RWPE1 (cell line): ENCODE measurements at regions not wholly inside any gene's neighbourhood (a gene's known extent, or its start where the extent isn't known, plus 50 kb on each side); places are given as distances from the start of the nearest gene placed in this dataset.
"Not testable (repeated sequence)": the region's sequence is repeated elsewhere in the genome, so short reads cannot be mapped to it uniquely, and the experiment has no call there.

Experiments
- CTCF ChIA-PET: fragments of 350-600 bp; sonication (Branson Sonifier 250); formaldehyde crosslinking; extraction: SDS; loops from one replicate; lab custom pipeline; 2021; lab: Yijun Ruan, JAX
- POLR2A ChIA-PET: fragments of 400-600 bp; formaldehyde crosslinking; extraction: SDS; loops from one replicate; lab custom pipeline; 2020; ENCODE audit warnings: antibody characterized with exemption; ENCODE audit not compliant: low non-redundant PET; lab: Yijun Ruan, JAX
- DNase-seq: peaks from one replicate; pipeline ENCODE4 v3.0.0; 2012; ENCODE audit warnings: low spot score
- H3K27ac ChIP-seq: fragments of 450-650 bp; 2 replicates; pipeline ENCODE4 v1.5.1; 2017
- TF ChIP-seq, protein P1 (sequence below): fragments of 450-650 bp; conservative IDR thresholded peaks from 2 replicates; pipeline ENCODE4 v1.5.1; 2017; ENCODE audit warnings: low read depth, mild to moderate bottlenecking

DNA sequence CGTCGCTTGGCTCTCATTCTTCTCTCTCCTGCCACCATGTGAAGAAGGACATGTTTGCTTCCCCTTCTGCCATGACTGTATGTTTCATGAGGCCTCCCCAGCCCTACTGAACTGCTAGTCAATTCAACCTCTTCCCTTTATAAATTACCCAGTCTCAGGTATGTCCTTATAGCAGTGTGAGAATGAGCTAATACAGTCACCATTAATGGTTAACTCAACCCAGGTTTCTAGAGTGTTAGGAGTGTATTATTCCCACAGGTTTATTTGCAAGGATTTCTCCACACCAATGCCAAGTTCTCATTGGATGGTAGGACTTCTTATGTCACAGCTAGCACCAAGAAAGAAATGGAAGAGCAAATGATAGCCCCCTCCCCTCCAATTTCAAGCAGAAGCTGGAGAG lies 71.9 kb downstream of the DYNAP start:
- POLR2A ChIA-PET: no interaction called here
- CTCF ChIA-PET: no interaction called here
- no peak for DNase-seq
- TF ChIP-seq, protein P1, sequence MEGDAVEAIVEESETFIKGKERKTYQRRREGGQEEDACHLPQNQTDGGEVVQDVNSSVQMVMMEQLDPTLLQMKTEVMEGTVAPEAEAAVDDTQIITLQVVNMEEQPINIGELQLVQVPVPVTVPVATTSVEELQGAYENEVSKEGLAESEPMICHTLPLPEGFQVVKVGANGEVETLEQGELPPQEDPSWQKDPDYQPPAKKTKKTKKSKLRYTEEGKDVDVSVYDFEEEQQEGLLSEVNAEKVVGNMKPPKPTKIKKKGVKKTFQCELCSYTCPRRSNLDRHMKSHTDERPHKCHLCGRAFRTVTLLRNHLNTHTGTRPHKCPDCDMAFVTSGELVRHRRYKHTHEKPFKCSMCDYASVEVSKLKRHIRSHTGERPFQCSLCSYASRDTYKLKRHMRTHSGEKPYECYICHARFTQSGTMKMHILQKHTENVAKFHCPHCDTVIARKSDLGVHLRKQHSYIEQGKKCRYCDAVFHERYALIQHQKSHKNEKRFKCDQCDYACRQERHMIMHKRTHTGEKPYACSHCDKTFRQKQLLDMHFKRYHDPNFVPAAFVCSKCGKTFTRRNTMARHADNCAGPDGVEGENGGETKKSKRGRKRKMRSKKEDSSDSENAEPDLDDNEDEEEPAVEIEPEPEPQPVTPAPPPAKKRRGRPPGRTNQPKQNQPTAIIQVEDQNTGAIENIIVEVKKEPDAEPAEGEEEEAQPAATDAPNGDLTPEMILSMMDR: no peak
- H3K27ac ChIP-seq: no peak overlapping the region

DNA sequence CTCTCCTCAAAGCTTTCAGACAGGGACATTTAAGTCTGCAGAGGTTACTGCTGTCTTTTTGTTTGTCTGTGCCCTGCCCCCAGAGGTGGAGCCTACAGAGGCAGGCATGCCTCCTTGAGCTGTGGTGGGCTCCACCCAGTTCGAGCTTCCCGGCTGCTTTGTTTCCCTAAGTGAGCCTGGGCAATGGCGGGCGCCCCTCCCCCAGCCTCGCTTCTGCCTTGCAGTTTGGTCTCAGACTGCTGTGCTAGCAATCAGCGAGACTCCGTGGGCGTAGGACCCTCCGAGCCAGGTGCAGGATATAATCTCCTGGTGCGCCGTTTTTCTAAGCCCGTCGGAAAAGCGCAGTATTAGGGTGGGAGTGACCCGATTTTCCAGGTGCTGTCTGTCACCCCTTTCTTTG lies 78.7 kb downstream of the DYNAP start:
- POLR2A ChIA-PET, CTCF ChIA-PET, DNase-seq: not testable (repeated sequence)

DNA sequence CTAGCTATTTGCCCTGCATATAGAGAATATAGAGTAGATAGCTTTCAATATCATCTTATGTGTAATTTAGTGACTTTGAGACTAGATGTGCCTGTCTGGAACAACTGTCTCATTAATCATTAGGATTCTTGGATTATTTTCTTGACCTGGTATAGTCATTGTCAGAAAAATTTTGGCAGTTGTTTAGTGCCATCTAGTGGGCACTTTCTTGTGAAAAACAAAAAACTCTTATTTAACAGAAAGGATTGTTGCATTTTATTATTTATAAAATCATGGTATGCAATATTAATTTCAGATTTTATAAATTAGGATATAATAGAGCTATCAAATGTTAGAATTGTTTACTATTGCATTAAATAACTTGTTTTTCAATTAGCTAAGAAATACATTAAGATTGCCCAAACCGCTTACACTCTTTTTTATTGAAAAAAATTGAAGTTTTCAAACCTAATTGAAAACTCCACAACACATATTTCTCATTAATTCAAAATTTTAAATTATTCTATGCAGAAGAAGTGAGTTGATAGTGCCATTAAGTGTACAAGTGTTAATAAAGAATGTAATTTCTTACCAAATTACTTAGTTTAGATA lies 80.3 kb downstream of the DYNAP start:
- peak; percentile 5 for DNase-seq
- no peak overlapping the region for H3K27ac ChIP-seq
- POLR2A ChIA-PET: no interaction called here
- CTCF ChIA-PET: interaction anchor here (0.7 kb wide), 1 partner anchor 644 kb away, joined by 3 read pairs; no protein-coding TSS in a partner anchor
- TF ChIP-seq, protein P1: peak; percentile 58

More for the DNA sequence above, 78.7 kb downstream of the DYNAP start:
- not testable (repeated sequence) for H3K27ac ChIP-seq

DNA sequence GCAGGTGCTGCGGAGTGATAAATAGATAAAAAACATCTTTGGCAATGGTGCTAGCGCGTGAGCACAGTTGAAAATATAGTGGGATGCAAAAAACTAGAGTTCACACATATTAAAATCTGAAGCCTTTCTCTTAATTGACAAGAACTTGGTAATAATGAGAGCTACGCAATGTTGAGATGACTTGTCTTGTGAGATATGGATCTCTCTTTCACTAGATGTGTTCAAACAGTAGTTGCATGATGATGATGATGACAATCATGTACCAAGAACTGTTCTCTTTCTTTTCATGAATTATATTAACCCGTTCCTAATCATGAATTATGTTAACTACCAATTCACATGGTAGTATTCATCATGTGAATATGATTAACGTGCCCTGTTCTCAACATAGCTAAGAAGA lies 81.1 kb downstream of the DYNAP start:
- DNase-seq: no peak
- ChIA-PET CTCF (no interaction called here), POLR2A (no interaction called here)
- no peak overlapping the region for H3K27ac ChIP-seq
- TF ChIP-seq, protein P1: no peak

DNA sequence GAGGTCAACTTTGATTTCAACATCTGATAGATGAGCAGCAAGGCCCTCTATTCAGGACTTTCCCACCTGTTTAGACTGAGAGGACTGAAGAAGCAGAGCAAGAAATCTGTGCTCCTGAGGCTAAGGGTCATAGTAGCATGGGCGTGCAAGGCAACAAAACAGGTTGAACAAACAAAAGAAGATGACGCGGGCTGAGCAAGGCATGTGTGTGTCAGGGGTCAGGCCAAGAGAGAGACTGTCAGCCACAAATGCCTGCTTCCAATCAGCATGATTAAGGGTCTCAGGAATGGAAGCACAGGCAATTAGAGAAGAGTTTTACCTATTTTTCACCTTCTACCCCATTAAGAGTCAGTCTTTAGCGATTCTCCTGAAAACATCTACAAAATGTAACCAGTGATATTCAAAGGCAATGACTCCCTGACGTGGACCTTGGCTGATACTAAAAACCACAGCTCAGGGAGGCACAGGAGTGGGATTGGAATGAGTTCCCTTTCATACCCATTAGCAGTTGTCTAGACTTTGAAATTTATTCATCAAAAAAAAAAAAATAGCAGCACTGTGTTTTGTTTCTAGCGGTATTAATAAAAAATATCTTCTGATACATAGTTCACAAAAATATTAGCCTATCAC lies 81.9 kb downstream of the DYNAP start:
- no peak overlapping the region for H3K27ac ChIP-seq

DNA sequence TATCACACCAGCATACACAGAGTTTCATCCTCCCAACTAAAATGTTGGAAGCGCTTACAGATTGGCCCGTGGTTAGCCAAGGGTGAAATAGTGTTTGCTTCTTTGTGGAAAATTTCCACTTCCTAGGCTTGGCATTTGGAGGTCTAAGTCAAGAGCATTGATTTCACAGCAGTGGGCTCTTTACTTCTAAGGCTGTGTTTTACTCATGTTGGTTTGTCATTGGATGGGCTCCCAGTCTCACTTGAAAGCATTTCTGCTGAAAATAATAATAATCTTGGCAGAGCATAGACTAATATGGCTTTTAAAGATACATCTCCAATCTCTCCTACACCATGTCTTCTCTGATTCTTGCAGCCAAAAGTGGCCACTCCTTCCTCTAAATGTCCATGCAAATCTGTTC lies 82.9 kb downstream of the DYNAP start:
- ChIA-PET CTCF (interaction anchor here (0.6 kb wide), 1 partner anchor 217 kb away, joined by 4 read pairs; no protein-coding TSS in a partner anchor), POLR2A (no interaction called here)
- TF ChIP-seq, protein P1: no peak
- H3K27ac ChIP-seq: no peak overlapping the region
- no peak for DNase-seq

More for the DNA sequence above, 81.9 kb downstream of the DYNAP start:
- DNase-seq: no peak
- POLR2A ChIA-PET: no interaction called here
- CTCF ChIA-PET: no interaction called here
- TF ChIP-seq, protein P1: no peak

DNA sequence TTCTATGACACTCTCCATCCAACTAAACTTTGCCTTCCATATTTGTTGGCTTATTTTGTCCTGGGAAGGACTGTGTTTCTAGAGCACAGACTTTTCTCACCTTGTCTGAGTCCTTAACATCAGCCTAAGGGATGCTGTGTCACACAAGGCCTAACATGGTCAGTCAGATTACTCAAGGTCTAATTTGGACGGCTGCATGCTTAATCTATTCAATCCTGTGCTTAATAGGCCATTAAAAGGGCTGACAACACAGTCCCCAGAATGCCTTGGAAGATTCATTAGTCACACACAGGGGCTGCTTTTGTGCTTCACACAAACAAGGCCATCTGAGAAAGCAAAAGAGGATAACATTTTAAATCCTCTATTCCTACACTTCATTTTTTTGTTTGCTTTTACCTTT lies 84.0 kb downstream of the DYNAP start:
- TF ChIP-seq, protein P1: no peak
- ChIA-PET CTCF (no interaction called here), POLR2A (no interaction called here)
- no peak for DNase-seq
- no peak overlapping the region for H3K27ac ChIP-seq
